Chondrocyte (in vitro differentiated cells): ENCODE measurements at regions not wholly inside any gene's neighbourhood (a gene's known extent, or its start where the extent isn't known, plus 50 kb on each side); places are given as distances from the start of the nearest gene placed in this dataset.

ENCODE experiments used
- DNase-seq: peaks from one replicate; pipeline ENCODE4 v3.0.0; 2021; ENCODE audit warnings: mixed read lengths, low spot score
- H3K27ac Mint-ChIP-seq: one replicate; pipeline ENCODE4 v1.8.0; 2021; ENCODE audit warnings: mild to moderate bottlenecking, moderate library complexity, mixed read lengths; ENCODE audit not compliant: unreplicated experiment
- H3K27me3 Mint-ChIP-seq: 2 replicates; pipeline ENCODE4 v1.8.0; 2021; ENCODE audit warnings: low read depth, mixed read lengths
- H3K36me3 Mint-ChIP-seq: 2 replicates; pipeline ENCODE4 v1.8.0; 2021; ENCODE audit warnings: low read depth, mixed read lengths
- H3K4me1 Mint-ChIP-seq: 2 replicates; pipeline ENCODE4 v1.8.0; 2021; ENCODE audit warnings: low read depth, mild to moderate bottlenecking, mixed read lengths
- H3K4me3 Mint-ChIP-seq: one replicate; pipeline ENCODE4 v1.8.0; 2021; ENCODE audit warnings: mild to moderate bottlenecking, moderate library complexity, mixed read lengths; ENCODE audit not compliant: unreplicated experiment
- H3K9me3 Mint-ChIP-seq: 2 replicates; pipeline ENCODE4 v1.8.0; 2021; ENCODE audit warnings: low read depth, mixed read lengths
- TF ChIP-seq, protein P1 (sequence below): fragments of 200-600 bp; sonication (generic); IDR thresholded peaks from 2 replicates; pipeline ENCODE4 v1.5.0; 2021; ENCODE audit warnings: antibody characterized with exemption, mild to moderate bottlenecking, moderate library complexity

DNA sequence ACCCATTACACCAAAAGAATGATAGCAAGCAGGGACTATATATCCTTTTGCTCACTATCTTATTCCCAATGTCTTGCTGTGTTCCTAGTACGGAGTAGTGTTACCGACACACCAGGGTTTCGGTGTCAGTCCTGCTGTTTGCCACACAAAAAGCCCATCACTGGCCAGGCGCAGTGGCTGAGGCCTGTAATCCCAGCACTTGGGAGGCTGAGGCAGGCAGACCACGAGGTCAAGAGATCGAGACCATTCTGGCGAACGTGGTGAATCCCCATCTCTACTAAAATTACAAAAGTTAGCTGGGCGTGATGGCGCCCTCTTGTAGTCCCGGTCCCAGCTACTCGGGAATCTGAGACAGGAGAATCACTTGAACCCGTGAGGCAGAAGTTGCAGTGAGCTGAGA is 1467.3 kb upstream of the MIR17HG start:
- Mint-ChIP-seq H3K4me3 (no peak overlapping the region), H3K36me3 (no peaks in the 10 kb centered on the region), H3K9me3 (no peaks in the 10 kb centered on the region), H3K27ac (no peak overlapping the region), H3K4me1 (peaks cover under 1% of the 10 kb centered on the region), H3K27me3 (no peaks in the 10 kb centered on the region)
- TF ChIP-seq, protein P1, sequence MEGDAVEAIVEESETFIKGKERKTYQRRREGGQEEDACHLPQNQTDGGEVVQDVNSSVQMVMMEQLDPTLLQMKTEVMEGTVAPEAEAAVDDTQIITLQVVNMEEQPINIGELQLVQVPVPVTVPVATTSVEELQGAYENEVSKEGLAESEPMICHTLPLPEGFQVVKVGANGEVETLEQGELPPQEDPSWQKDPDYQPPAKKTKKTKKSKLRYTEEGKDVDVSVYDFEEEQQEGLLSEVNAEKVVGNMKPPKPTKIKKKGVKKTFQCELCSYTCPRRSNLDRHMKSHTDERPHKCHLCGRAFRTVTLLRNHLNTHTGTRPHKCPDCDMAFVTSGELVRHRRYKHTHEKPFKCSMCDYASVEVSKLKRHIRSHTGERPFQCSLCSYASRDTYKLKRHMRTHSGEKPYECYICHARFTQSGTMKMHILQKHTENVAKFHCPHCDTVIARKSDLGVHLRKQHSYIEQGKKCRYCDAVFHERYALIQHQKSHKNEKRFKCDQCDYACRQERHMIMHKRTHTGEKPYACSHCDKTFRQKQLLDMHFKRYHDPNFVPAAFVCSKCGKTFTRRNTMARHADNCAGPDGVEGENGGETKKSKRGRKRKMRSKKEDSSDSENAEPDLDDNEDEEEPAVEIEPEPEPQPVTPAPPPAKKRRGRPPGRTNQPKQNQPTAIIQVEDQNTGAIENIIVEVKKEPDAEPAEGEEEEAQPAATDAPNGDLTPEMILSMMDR = no peak
- DNase-seq = no peak

DNA sequence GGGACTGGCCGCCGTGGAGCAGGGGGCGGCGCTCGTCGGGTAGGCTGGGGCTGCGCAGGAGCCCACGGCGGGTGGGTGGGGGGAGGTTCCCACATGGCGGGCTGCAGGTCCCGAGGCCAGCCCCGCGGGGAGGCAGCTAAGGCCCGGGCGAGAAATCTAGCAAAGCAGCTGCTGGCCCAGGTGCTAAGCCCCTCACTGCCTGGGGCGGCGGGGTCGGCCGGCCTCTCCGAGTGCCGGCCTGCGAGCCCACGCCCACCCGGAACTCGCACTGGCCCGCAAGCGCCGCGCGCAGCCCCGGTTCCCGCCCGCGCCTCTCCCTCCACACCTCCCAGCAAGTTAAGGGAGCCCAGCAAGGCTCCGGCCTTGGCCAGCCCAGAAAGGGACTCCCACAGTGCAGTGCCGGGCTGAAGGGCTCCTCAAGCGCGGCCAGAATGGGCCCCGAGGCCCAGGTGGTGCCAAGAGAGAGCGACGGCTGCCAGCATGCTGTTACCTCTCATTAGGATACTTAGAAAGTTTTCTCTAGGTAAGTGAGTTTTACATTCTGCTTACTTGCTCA is 1463.5 kb upstream of the MIR17HG start:
- TF ChIP-seq, protein P1 = no peak
- Mint-ChIP-seq H3K27ac (no peak overlapping the region), H3K4me3 (no peak overlapping the region), H3K4me1 (peaks cover 7% of the 10 kb centered on the region), H3K9me3 (no peaks in the 10 kb centered on the region), H3K36me3 (no peaks in the 10 kb centered on the region), H3K27me3 (no peaks in the 10 kb centered on the region)
- no peak for DNase-seq

DNA sequence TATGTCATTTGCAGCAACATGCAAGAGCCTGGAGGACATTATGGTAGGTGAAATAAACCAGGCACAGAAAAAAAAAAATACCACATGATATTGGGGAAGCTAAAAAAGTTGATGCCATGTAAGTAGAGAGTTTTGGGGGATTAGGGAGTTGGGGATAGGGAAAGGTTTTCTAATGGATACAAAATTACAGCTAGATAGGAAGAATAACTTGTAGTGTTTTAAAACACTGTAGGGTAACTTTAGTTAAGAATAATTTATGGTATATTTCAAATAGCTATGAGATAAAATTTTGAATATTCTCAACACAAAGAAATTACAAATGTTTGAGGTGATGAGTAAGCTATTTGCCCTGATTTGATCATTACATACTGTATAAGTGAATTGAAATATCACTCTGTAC is 1456.7 kb upstream of the MIR17HG start:
- DNase-seq = no peak
- no peak overlapping the region for H3K27ac Mint-ChIP-seq
- H3K36me3 Mint-ChIP-seq = no peaks in the 10 kb centered on the region
- no peak overlapping the region for H3K4me3 Mint-ChIP-seq
- H3K27me3 Mint-ChIP-seq = no peaks in the 10 kb centered on the region
- peaks cover 8% of the 10 kb centered on the region for H3K9me3 Mint-ChIP-seq
- peaks cover under 1% of the 10 kb centered on the region for H3K4me1 Mint-ChIP-seq
- TF ChIP-seq, protein P1 = no peak

DNA sequence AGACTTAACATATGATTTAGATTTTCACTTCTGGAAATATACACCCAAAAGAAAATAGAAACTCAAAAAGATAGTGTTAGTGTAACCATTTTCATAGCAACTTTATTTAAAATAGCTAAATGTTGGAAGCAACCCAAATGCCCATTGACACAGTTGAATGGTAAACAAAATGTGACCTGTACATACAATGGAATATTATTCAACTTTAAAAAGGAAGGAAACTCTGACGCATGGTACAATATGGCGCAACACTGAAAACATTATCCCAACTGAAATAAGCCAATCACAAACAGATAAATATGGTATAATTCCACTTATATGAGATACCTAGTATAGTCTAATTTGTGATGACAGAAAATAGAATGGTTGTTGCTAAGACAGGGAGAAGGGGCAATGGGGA is 1456.1 kb upstream of the MIR17HG start:
- H3K4me1 Mint-ChIP-seq = no peaks in the 10 kb centered on the region
- no peak for DNase-seq
- H3K9me3 Mint-ChIP-seq = peaks cover 8% of the 10 kb centered on the region
- no peaks in the 10 kb centered on the region for H3K27me3 Mint-ChIP-seq
- no peak overlapping the region for H3K4me3 Mint-ChIP-seq
- TF ChIP-seq, protein P1 = no peak
- H3K36me3 Mint-ChIP-seq = no peaks in the 10 kb centered on the region
- no peak overlapping the region for H3K27ac Mint-ChIP-seq

DNA sequence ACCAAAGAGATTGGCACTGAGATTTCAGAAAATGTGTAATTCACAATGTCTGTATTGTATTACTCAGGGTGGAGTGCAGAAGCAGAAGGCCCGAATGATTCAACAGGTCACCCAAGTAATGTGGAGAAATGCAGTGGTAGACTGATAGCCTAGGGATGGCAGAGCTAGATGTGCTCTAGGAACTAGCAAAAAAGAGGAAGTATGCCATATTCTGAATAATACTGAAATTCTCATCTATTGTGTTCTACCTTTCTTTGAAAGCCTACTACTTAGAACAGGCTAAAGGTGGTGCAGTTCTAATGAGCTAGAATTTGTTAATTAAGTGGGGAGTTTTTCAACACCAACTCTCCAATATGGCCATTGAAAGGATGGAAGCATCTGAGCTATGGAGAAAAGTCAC is 1449.8 kb upstream of the MIR17HG start:
- TF ChIP-seq, protein P1 = no peak
- Mint-ChIP-seq H3K27ac (no peak overlapping the region), H3K4me3 (no peak overlapping the region), H3K27me3 (no peaks in the 10 kb centered on the region), H3K9me3 (no peaks in the 10 kb centered on the region), H3K36me3 (no peaks in the 10 kb centered on the region), H3K4me1 (no peaks in the 10 kb centered on the region)
- DNase-seq = no peak
